PC-9 (cell line): ENCODE measurements at regions not wholly inside any gene's neighbourhood (a gene's known extent, or its start where the extent isn't known, plus 50 kb on each side); places are given as distances from the start of the nearest gene placed in this dataset.

Source experiments
- BruUV-seq: library from RNA; stranded (reverse); fragments of 400-500 nt; replicated peaks from 2 replicates; lab custom pipeline; 2021; lab: Mats Ljungman, UMichigan
- CTCF ChIA-PET: fragments of 300-600 bp; sonication (Branson Sonifier 250); formaldehyde crosslinking; loops from one replicate; lab custom pipeline; 2022; ENCODE audit warnings: antibody characterized with exemption; lab: Charles Lee
- POLR2A ChIA-PET: fragments of 300-600 bp; sonication (Branson Sonifier 250); formaldehyde crosslinking; loops from one replicate; lab custom pipeline; 2022; ENCODE audit warnings: antibody characterized with exemption; ENCODE audit not compliant: unreplicated experiment; lab: Charles Lee
- DNase-seq, 2 experiments: peaks; one replicate each; pipeline versions ENCODE4 v3.0.0 to v3.0.0-alpha.2; 2015 to 2022; ENCODE audit warnings: mixed read lengths in 1 of 2
- H2AFZ ChIP-seq: fragments of 200-600 bp; sonication (generic); 2 replicates; pipeline ENCODE4 v1.8.1; 2017; ENCODE audit warnings: antibody characterized with exemption
- H3F3A ChIP-seq: fragments of 200-600 bp; sonication (generic); 2 replicates; pipeline ENCODE4 v1.8.1; 2017; ENCODE audit warnings: antibody characterized with exemption, mild to moderate bottlenecking, low read depth; ENCODE audit not compliant: insufficient read depth
- H3K27ac ChIP-seq: fragments of 200-600 bp; sonication (generic); 2 replicates; pipeline ENCODE4 v1.6.1; 2016; ENCODE audit warnings: mixed run types
- H3K27me3 ChIP-seq: fragments of 200-600 bp; sonication (generic); 2 replicates; pipeline ENCODE4 v1.6.1; 2016; ENCODE audit warnings: low read depth, mixed run types; ENCODE audit not compliant: insufficient read depth
- H3K36me3 ChIP-seq: fragments of 200-600 bp; sonication (generic); 2 replicates; pipeline ENCODE4 v1.6.1; 2016; ENCODE audit warnings: low read depth, mixed run types
- H3K4me1 ChIP-seq: fragments of 200-600 bp; sonication (generic); replicated peaks from 2 replicates; pipeline ENCODE4 v1.6.1; 2016; ENCODE audit warnings: mixed run types; ENCODE audit not compliant: insufficient read depth
- H3K4me2 ChIP-seq: fragments of 200-600 bp; sonication (generic); 2 replicates; pipeline ENCODE4 v1.6.1; 2017; ENCODE audit warnings: mixed run types
- H3K4me3 ChIP-seq: fragments of 200-600 bp; sonication (generic); 2 replicates; pipeline ENCODE4 v1.6.1; 2016; ENCODE audit warnings: mixed run types
- H3K79me2 ChIP-seq: fragments of 200-600 bp; sonication (generic); 2 replicates; pipeline ENCODE4 v1.6.1; 2017; ENCODE audit warnings: low read depth, mixed run types
- H3K9me2 ChIP-seq: fragments of 200-600 bp; sonication (generic); 2 replicates; pipeline ENCODE4 v1.8.1; 2017; ENCODE audit warnings: mild to moderate bottlenecking; ENCODE audit not compliant: insufficient read depth
- H3K9me3 ChIP-seq: fragments of 200-600 bp; sonication (generic); 2 replicates; pipeline ENCODE4 v1.8.1; 2016; ENCODE audit warnings: low read depth; ENCODE audit not compliant: insufficient read depth
- H4K20me1 ChIP-seq: fragments of 200-600 bp; sonication (generic); 2 replicates; pipeline ENCODE4 v1.8.1; 2017; ENCODE audit not compliant: insufficient read depth
- EZH2 ChIP-seq: fragments of 200-600 bp; sonication (generic); IDR thresholded peaks from 2 replicates; pipeline ENCODE4 v1.8.0; 2017; ENCODE audit warnings: antibody characterized with exemption, low read depth
- intact Hi-C: fragments of 100-400 bp; cut with micrococcal nuclease; formaldehyde crosslinking; loops from one replicate; pipeline ENCODE4 v1.10.0; 2022; ENCODE audit not compliant: unreplicated experiment
- TF ChIP-seq, protein P1 (sequence below): fragments of 200-600 bp; sonication (generic); conservative IDR thresholded peaks from 2 replicates; pipeline ENCODE4 v1.6.1; 2017; ENCODE audit warnings: mixed run types, antibody characterized with exemption, mild to moderate bottlenecking, moderate library complexity

DNA sequence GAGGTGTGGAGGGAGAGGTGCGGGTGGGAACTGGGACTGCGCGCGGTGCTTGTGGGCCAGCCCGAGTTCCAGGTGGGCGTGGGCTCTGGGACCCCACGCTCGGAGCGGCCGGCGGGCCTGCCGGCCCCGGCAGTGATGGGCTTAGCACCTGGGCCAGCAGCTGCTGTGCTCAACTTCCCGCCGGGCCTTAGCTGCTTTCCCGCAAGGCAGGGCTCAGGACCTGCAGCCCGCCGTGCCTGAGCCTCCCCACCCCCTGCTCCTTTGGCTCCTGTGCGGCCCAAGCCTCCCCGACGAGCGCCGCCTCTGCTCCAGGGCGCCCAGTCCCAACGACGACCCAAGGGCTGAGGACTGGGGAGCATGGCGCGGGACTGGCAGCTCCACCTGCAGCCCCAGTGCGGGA, 232.7 kb downstream of the FGFR2 start:
- no peaks in the 10 kb centered on the region for H3K4me1 ChIP-seq
- no peaks in the 10 kb centered on the region for H3K9me2 ChIP-seq
- CTCF ChIA-PET = no interaction called here
- H3K27me3 ChIP-seq = peaks cover 30% of the 10 kb centered on the region
- H3K36me3 ChIP-seq = no peaks in the 10 kb centered on the region
- H3K27ac ChIP-seq = no peak overlapping the region
- H3F3A ChIP-seq = no peaks in the 10 kb centered on the region
- no peak for DNase-seq
- H3K4me3 ChIP-seq = no peak overlapping the region
- TF ChIP-seq EZH2 = no peak
- TF ChIP-seq, protein P1, sequence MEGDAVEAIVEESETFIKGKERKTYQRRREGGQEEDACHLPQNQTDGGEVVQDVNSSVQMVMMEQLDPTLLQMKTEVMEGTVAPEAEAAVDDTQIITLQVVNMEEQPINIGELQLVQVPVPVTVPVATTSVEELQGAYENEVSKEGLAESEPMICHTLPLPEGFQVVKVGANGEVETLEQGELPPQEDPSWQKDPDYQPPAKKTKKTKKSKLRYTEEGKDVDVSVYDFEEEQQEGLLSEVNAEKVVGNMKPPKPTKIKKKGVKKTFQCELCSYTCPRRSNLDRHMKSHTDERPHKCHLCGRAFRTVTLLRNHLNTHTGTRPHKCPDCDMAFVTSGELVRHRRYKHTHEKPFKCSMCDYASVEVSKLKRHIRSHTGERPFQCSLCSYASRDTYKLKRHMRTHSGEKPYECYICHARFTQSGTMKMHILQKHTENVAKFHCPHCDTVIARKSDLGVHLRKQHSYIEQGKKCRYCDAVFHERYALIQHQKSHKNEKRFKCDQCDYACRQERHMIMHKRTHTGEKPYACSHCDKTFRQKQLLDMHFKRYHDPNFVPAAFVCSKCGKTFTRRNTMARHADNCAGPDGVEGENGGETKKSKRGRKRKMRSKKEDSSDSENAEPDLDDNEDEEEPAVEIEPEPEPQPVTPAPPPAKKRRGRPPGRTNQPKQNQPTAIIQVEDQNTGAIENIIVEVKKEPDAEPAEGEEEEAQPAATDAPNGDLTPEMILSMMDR = no peak
- H2AFZ ChIP-seq = no peak overlapping the region
- intact Hi-C loops = no loop called here
- no peaks in the 10 kb centered on the region for H4K20me1 ChIP-seq
- BruUV-seq = no TSS peak
- H3K4me2 ChIP-seq = no peak overlapping the region
- H3K9me3 ChIP-seq = no peaks in the 10 kb centered on the region
- POLR2A ChIA-PET = no interaction called here
- no peaks in the 10 kb centered on the region for H3K79me2 ChIP-seq

DNA sequence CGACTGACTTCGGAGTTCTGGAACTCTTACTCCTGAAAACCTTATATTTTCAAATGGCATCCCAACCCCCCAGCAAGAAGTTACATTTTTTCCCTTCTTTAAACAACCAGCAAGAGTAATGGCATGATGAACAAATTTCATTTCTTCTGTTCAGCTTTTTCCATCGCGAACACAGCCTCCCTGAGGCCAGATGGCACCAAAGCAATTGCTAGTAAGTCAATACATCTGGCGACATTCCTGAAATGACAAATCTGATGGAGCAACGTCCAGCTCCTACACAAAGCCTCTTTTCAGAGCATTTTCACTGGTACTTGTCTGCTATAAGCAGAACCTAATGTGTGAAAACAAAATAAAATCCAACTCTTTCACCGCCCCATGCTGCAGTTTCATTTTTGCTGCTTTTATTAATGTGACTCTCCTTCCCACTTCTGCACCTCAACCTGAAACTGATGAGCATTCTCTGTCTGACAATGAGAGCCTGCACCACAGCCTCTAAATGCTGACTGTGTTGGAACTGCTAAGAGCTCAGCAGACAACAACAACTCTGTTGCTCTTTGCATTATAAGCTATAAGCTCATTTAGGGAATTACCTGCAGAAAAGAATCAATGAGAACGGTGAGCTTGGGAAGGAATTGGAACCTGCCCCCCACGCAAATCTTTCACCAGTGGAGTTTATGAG, 229.8 kb downstream of the FGFR2 start:
- H2AFZ ChIP-seq = no peak overlapping the region
- no peaks in the 10 kb centered on the region for H3K9me3 ChIP-seq
- POLR2A ChIA-PET = no interaction called here
- no TSS peak for BruUV-seq
- H3K4me3 ChIP-seq = no peak overlapping the region
- intact Hi-C loops = no loop called here
- no peak for TF ChIP-seq EZH2
- TF ChIP-seq, protein P1 = no peak
- no peak for DNase-seq
- H4K20me1 ChIP-seq = no peaks in the 10 kb centered on the region
- CTCF ChIA-PET = no interaction called here
- H3K79me2 ChIP-seq = no peaks in the 10 kb centered on the region
- no peaks in the 10 kb centered on the region for H3K9me2 ChIP-seq
- H3K27me3 ChIP-seq = peaks cover 34% of the 10 kb centered on the region
- H3K4me1 ChIP-seq = no peaks in the 10 kb centered on the region
- H3F3A ChIP-seq = no peaks in the 10 kb centered on the region
- no peaks in the 10 kb centered on the region for H3K36me3 ChIP-seq
- no peak overlapping the region for H3K27ac ChIP-seq
- no peak overlapping the region for H3K4me2 ChIP-seq

GRCh38 chr10:121369616-121370015, 228.6 kb downstream of the FGFR2 start:
- no peaks in the 10 kb centered on the region for H3K36me3 ChIP-seq
- no peaks in the 10 kb centered on the region for H4K20me1 ChIP-seq
- H3K27ac ChIP-seq = no peak overlapping the region
- no peaks in the 10 kb centered on the region for H3K4me1 ChIP-seq
- no peak overlapping the region for H3K4me2 ChIP-seq
- H3K9me3 ChIP-seq = no peaks in the 10 kb centered on the region
- TF ChIP-seq, protein P1 = no peak
- no peak for TF ChIP-seq EZH2
- CTCF ChIA-PET = no interaction called here
- no peak overlapping the region for H3K4me3 ChIP-seq
- H2AFZ ChIP-seq = no peak overlapping the region
- no peaks in the 10 kb centered on the region for H3K9me2 ChIP-seq
- no TSS peak for BruUV-seq
- H3K79me2 ChIP-seq = no peaks in the 10 kb centered on the region
- POLR2A ChIA-PET = no interaction called here
- intact Hi-C loops = no loop called here
- H3K27me3 ChIP-seq = peaks cover 28% of the 10 kb centered on the region
- DNase-seq = no peak
- no peaks in the 10 kb centered on the region for H3F3A ChIP-seq
